Astrocyte (in vitro differentiated cells and primary cell): ENCODE measurements at regions not wholly inside any gene's neighbourhood (a gene's known extent, or its start where the extent isn't known, plus 50 kb on each side); places are given as distances from the start of the nearest gene placed in this dataset.

ENCODE experiments used
- CTCF ChIP-seq: IDR thresholded peaks from 2 replicates; pipeline ENCODE4 v1.5.1; 2011; ENCODE audit warnings: low read depth, mild to moderate bottlenecking, inconsistent platforms, low read length, moderate library complexity; ENCODE audit not compliant: insufficient read depth
- EZH2 ChIP-seq: IDR thresholded peaks from 2 replicates; pipeline ENCODE4 v1.6.1; 2012; ENCODE audit warnings: mild to moderate bottlenecking, low read length, inconsistent platforms; ENCODE audit not compliant: insufficient read depth

GRCh38 chr22:48151641-48152040 lies 1389.2 kb downstream of the TBC1D22A start:
- no peak for TF ChIP-seq CTCF
- TF ChIP-seq EZH2 = no peak
